ENCODE measurements at regions not wholly inside any gene's neighbourhood (a gene's known extent, or its start where the extent isn't known, plus 50 kb on each side); places are given as distances from the start of the nearest gene placed in this dataset.
"Not testable (repeated sequence)": the region's sequence is repeated elsewhere in the genome, so short reads cannot be mapped to it uniquely, and the experiment has no call there.

DNA sequence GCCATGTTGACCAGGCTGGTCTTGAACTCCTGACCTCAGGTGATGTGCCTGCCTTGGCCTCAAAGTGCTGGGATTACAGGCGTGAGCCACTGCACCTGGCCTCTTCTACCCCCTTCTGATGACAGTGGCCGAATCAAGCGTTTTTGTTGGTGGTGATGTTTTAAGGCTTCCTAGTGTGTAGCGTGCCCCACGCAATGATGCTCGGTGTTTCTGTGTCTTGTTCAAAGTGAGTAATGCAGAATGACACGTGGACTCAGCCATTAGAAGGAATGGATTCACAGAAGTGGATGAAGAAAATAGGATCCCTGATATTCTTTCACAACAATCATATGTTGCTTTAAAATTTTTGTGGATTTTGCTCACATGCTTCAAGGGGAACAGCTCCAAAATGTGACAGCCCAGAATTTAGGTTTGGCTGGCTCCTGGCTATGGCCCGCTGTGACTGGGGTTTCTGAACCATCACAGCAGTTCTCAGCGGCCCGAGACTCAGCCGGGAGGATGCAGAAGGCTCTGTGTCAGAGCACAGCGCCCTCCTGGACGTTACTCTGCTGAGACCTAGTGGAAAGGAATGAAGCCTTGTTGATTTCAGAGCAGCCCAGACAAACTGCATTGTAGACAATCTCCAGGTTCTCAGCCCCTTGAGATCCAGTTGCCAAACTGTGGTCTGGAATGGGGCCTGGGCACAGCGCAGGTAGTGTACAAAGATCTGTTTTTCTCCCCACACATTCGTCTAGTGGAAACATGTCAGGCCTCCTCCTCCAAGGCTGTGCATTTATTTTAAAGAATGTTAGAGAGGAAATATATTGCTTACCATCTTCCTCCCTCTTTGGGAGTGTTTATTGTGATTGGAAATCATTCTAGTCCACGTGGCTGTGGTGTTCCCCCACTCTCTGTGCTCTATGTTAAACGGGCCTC lies 57.6 kb upstream of the TIAM2 start:
- Mint-ChIP-seq H3K27me3 (no peaks in the 10 kb centered on the region), H3K27ac (no peak overlapping the region), H3K36me3 (no peaks in the 10 kb centered on the region), H3K9me3 (no peaks in the 10 kb centered on the region), H3K4me3 (no peak overlapping the region), H3K4me1 (peaks cover 9% of the 10 kb centered on the region)
- ATAC-seq = no peak

DNA sequence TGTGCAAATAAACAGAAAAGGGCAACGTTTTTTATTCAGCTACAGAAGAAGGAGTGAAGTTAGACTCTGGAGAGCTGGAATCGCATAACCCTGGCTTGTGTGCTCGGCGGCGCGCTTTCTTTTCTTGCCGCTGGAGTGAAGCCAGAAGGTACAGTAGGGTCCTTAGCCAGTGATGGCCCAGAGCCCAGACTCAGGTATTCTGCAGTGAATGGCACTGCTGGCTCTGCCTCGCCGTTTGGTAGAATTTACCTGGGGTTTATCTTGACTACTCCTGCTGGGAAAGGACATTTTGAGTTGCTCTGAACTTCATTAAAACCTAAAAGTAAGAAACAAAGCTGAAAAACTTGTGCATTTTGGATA lies 56.9 kb upstream of the TIAM2 start:
- Mint-ChIP-seq H3K36me3 (no peaks in the 10 kb centered on the region), H3K4me1 (peaks cover 3% of the 10 kb centered on the region), H3K4me3 (no peak overlapping the region), H3K27me3 (no peaks in the 10 kb centered on the region), H3K27ac (no peak overlapping the region), H3K9me3 (no peaks in the 10 kb centered on the region)
- no peak for ATAC-seq

DNA sequence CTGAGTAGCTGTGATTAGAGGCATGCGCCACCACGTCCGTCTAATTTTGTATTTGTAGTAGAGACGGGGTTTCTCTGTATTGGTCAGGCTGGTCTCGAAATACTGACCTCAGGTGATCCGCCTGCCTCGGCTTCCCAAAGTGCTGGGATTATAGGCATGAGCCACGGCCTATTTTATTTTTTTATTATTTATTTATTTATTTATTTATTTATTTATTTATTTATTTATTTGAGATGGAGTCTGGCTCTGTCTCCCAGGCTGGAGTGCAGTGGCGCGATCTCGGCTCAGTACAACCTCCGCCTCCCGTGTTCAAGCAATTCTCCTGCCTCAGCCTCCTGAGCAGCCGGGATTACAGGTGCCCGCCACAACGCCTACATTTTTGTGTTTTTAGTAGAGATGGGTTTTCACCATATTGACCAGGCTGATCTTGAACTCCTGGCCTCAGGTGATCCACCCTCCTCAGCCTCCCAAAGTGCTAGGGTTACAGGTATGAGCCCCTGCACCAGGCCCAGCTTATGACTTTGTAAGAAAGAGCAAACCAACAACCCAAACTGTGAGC lies 56.3 kb upstream of the TIAM2 start:
- ATAC-seq, H3K27ac Mint-ChIP-seq, H3K36me3 Mint-ChIP-seq, H3K4me3 Mint-ChIP-seq, H3K9me3 Mint-ChIP-seq, H3K27me3 Mint-ChIP-seq, H3K4me1 Mint-ChIP-seq: not testable (repeated sequence)

DNA sequence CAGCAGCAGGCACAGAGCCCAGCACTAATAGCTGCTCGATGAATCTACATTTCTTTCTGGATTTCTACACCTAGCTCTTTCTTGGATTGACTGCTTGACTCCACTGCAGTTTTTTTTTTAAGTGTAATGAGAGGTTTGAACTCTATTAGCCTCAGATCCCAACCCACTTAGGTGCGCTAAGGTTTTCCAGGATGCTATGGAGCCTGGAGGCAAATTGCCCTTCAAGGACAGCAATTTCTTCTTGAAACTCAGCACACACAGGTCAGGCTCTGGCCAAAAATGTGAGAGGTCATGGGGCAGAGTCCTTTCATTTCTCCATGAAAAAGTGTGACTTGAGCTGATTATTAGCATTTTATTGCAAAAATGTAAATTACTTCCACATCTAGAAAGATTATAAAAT lies 52.3 kb upstream of the TIAM2 start:
- Mint-ChIP-seq H3K9me3 (peaks cover 6% of the 10 kb centered on the region), H3K4me3 (no peak overlapping the region), H3K36me3 (peaks cover 29% of the 10 kb centered on the region), H3K27ac (no peak overlapping the region), H3K27me3 (no peaks in the 10 kb centered on the region), H3K4me1 (no peaks in the 10 kb centered on the region)
- no peak for ATAC-seq

- ATAC-seq = no peak
- no peaks in the 10 kb centered on the region for H3K27me3 Mint-ChIP-seq
- no peak overlapping the region for H3K27ac Mint-ChIP-seq
- peaks cover 7% of the 10 kb centered on the region for H3K4me1 Mint-ChIP-seq
- peaks cover 6% of the 10 kb centered on the region for H3K9me3 Mint-ChIP-seq
- H3K4me3 Mint-ChIP-seq = no peak overlapping the region
- H3K36me3 Mint-ChIP-seq = peaks cover 29% of the 10 kb centered on the region
Measured at GRCh38 chr6:154945271-154945890, 49.7 kb upstream of the TIAM2 start.
